T-helper 2 cell treated with Interferon-gamma antibody and Interleukin-4, amounts not matched to agents 5 μg/mL and 100 μg/mL, for 36 hours (primary cell): ENCODE measurements at regions not wholly inside any gene's neighbourhood (a gene's known extent, or its start where the extent isn't known, plus 50 kb on each side); places are given as distances from the start of the nearest gene placed in this dataset.
"Not testable (repeated sequence)": the region's sequence is repeated elsewhere in the genome, so short reads cannot be mapped to it uniquely, and the experiment has no call there.

Source experiments
- DNase-seq: peaks from one replicate; pipeline ENCODE4 v3.0.0; 2021; ENCODE audit warnings: low spot score
- H3K27ac Mint-ChIP-seq: one replicate; pipeline ENCODE4 v1.8.0; 2021; ENCODE audit warnings: mild to moderate bottlenecking, mixed read lengths
- H3K27me3 Mint-ChIP-seq: one replicate; pipeline ENCODE4 v1.8.0; 2021; ENCODE audit warnings: low read depth, mixed read lengths
- H3K36me3 Mint-ChIP-seq: one replicate; pipeline ENCODE4 v1.8.0; 2021; ENCODE audit warnings: low read depth, mixed read lengths
- H3K4me1 Mint-ChIP-seq: one replicate; pipeline ENCODE4 v1.8.0; 2021; ENCODE audit warnings: low read depth, mixed read lengths
- H3K4me3 Mint-ChIP-seq: one replicate; pipeline ENCODE4 v1.8.0; 2022; ENCODE audit warnings: mild to moderate bottlenecking, moderate library complexity, mixed read lengths
- H3K9me3 Mint-ChIP-seq: one replicate; pipeline ENCODE4 v1.8.0; 2021; ENCODE audit warnings: mixed read lengths

- not testable (repeated sequence) for H3K9me3 Mint-ChIP-seq, H3K4me1 Mint-ChIP-seq, DNase-seq, H3K27ac Mint-ChIP-seq, H3K4me3 Mint-ChIP-seq, H3K36me3 Mint-ChIP-seq, H3K27me3 Mint-ChIP-seq
Observed at GRCh38 chr4:9670725-9671124, 110.7 kb upstream of the DRD5 start.

GRCh38 chr4:9677357-9677756 lies 104.1 kb upstream of the DRD5 start:
- not testable (repeated sequence) for DNase-seq, H3K4me3 Mint-ChIP-seq, H3K27ac Mint-ChIP-seq, H3K36me3 Mint-ChIP-seq, H3K27me3 Mint-ChIP-seq, H3K9me3 Mint-ChIP-seq, H3K4me1 Mint-ChIP-seq

- Mint-ChIP-seq H3K27ac (no peak overlapping the region), H3K27me3 (no peaks in the 10 kb centered on the region), H3K9me3 (no peaks in the 10 kb centered on the region), H3K4me3 (no peak overlapping the region), H3K36me3 (no peaks in the 10 kb centered on the region), H3K4me1 (no peaks in the 10 kb centered on the region)
- DNase-seq = no peak
Observed at GRCh38 chr4:9679704-9680478, 101.5 kb upstream of the DRD5 start.

- H3K27ac Mint-ChIP-seq, H3K4me1 Mint-ChIP-seq, H3K36me3 Mint-ChIP-seq, DNase-seq, H3K27me3 Mint-ChIP-seq, H3K4me3 Mint-ChIP-seq, H3K9me3 Mint-ChIP-seq: not testable (repeated sequence)
Observed at GRCh38 chr4:9683174-9683573, 98.3 kb upstream of the DRD5 start.

- not testable (repeated sequence) for H3K4me1 Mint-ChIP-seq, H3K4me3 Mint-ChIP-seq, DNase-seq, H3K9me3 Mint-ChIP-seq, H3K36me3 Mint-ChIP-seq, H3K27ac Mint-ChIP-seq
- peaks cover 13% of the 10 kb centered on the region for H3K27me3 Mint-ChIP-seq
Observed at GRCh38 chr4:9685016-9685415, 96.4 kb upstream of the DRD5 start.

GRCh38 chr4:9685692-9686091 lies 95.7 kb upstream of the DRD5 start:
- no peak for DNase-seq
- Mint-ChIP-seq H3K27ac (no peak overlapping the region), H3K27me3 (peaks cover 18% of the 10 kb centered on the region), H3K9me3 (no peaks in the 10 kb centered on the region), H3K4me3 (no peak overlapping the region), H3K4me1 (peaks cover 1% of the 10 kb centered on the region), H3K36me3 (no peaks in the 10 kb centered on the region)

GRCh38 chr4:9690636-9691237 lies 90.7 kb upstream of the DRD5 start:
- Mint-ChIP-seq H3K4me1 (peaks cover 20% of the 10 kb centered on the region), H3K27me3 (peaks cover 22% of the 10 kb centered on the region), H3K4me3 (peak overlapping the region; percentile 81)
- H3K9me3 Mint-ChIP-seq, H3K27ac Mint-ChIP-seq, DNase-seq, H3K36me3 Mint-ChIP-seq: not testable (repeated sequence)

GRCh38 chr4:9691238-9692065 lies 90.0 kb upstream of the DRD5 start:
- H3K9me3 Mint-ChIP-seq = no peaks in the 10 kb centered on the region
- H3K4me1 Mint-ChIP-seq = peaks cover 24% of the 10 kb centered on the region
- no peaks in the 10 kb centered on the region for H3K36me3 Mint-ChIP-seq
- H3K4me3 Mint-ChIP-seq = peak overlapping the region; percentile 81
- H3K27ac Mint-ChIP-seq = peak overlapping the region; percentile 72
- peak; percentile 90 for DNase-seq
- H3K27me3 Mint-ChIP-seq = peaks cover 19% of the 10 kb centered on the region

- DNase-seq, H3K9me3 Mint-ChIP-seq, H3K4me3 Mint-ChIP-seq, H3K36me3 Mint-ChIP-seq: not testable (repeated sequence)
- peak overlapping the region; percentile 19 for H3K27ac Mint-ChIP-seq
- H3K27me3 Mint-ChIP-seq = peaks cover 14% of the 10 kb centered on the region
- H3K4me1 Mint-ChIP-seq = peaks cover 30% of the 10 kb centered on the region
Observed at GRCh38 chr4:9692791-9693491, 88.5 kb upstream of the DRD5 start.

- H3K27me3 Mint-ChIP-seq, H3K4me3 Mint-ChIP-seq, H3K9me3 Mint-ChIP-seq, H3K27ac Mint-ChIP-seq, DNase-seq, H3K36me3 Mint-ChIP-seq: not testable (repeated sequence)
- H3K4me1 Mint-ChIP-seq = peaks cover 31% of the 10 kb centered on the region
Observed at GRCh38 chr4:9694403-9694802, 87.0 kb upstream of the DRD5 start.

- H3K9me3 Mint-ChIP-seq, H3K36me3 Mint-ChIP-seq, H3K27ac Mint-ChIP-seq, H3K4me3 Mint-ChIP-seq, H3K27me3 Mint-ChIP-seq: not testable (repeated sequence)
- peak; percentile 10 for DNase-seq
- peaks cover 27% of the 10 kb centered on the region for H3K4me1 Mint-ChIP-seq
Observed at GRCh38 chr4:9695994-9696393, 85.4 kb upstream of the DRD5 start.

- DNase-seq, H3K27ac Mint-ChIP-seq, H3K27me3 Mint-ChIP-seq, H3K9me3 Mint-ChIP-seq, H3K4me3 Mint-ChIP-seq, H3K36me3 Mint-ChIP-seq: not testable (repeated sequence)
- peaks cover 24% of the 10 kb centered on the region for H3K4me1 Mint-ChIP-seq
Observed at GRCh38 chr4:9696561-9696960, 84.9 kb upstream of the DRD5 start.

GRCh38 chr4:9702019-9702418 lies 79.4 kb upstream of the DRD5 start:
- H3K36me3 Mint-ChIP-seq, H3K27me3 Mint-ChIP-seq, H3K4me3 Mint-ChIP-seq, H3K27ac Mint-ChIP-seq, H3K9me3 Mint-ChIP-seq, DNase-seq: not testable (repeated sequence)
- peaks cover 24% of the 10 kb centered on the region for H3K4me1 Mint-ChIP-seq

- H3K9me3 Mint-ChIP-seq, H3K4me3 Mint-ChIP-seq, H3K27me3 Mint-ChIP-seq, DNase-seq, H3K27ac Mint-ChIP-seq, H3K36me3 Mint-ChIP-seq: not testable (repeated sequence)
- H3K4me1 Mint-ChIP-seq = peaks cover 21% of the 10 kb centered on the region
Observed at GRCh38 chr4:9702696-9703095, 78.7 kb upstream of the DRD5 start.
